Osteoblast (primary cell): ENCODE measurements at regions not wholly inside any gene's neighbourhood (a gene's known extent, or its start where the extent isn't known, plus 50 kb on each side); places are given as distances from the start of the nearest gene placed in this dataset.

Experiments
- DNase-seq: peaks from one replicate; pipeline ENCODE4 v3.0.0; 2011; ENCODE audit warnings: low spot score, mixed read lengths; ENCODE audit not compliant: insufficient read length; ENCODE audit errors: missing footprints
- H2AFZ ChIP-seq: 2 replicates; pipeline ENCODE4 v1.6.0; 2011; ENCODE audit warnings: mild to moderate bottlenecking, low read length
- H3K27ac ChIP-seq: 2 replicates; pipeline ENCODE4 v1.5.1; 2011; ENCODE audit warnings: mild to moderate bottlenecking, low read depth, low read length, moderate library complexity
- H3K27me3 ChIP-seq: 2 replicates; pipeline ENCODE4 v1.6.0; 2012; ENCODE audit warnings: mild to moderate bottlenecking, control low read depth, inconsistent platforms, low read length, moderate library complexity; ENCODE audit not compliant: insufficient read depth
- H3K36me3 ChIP-seq: 2 replicates; pipeline ENCODE4 v1.5.1; 2011; ENCODE audit warnings: mild to moderate bottlenecking, low read length, control low read depth, moderate library complexity; ENCODE audit not compliant: insufficient read depth
- H3K4me1 ChIP-seq: 2 replicates; pipeline ENCODE4 v1.5.1; 2011; ENCODE audit warnings: mild to moderate bottlenecking, low read length, control low read depth, moderate library complexity; ENCODE audit not compliant: insufficient read depth
- H3K4me2 ChIP-seq: 2 replicates; pipeline ENCODE4 v1.6.0; 2011; ENCODE audit warnings: mild to moderate bottlenecking, low read length; ENCODE audit not compliant: insufficient read depth
- H3K4me3 ChIP-seq: fragments of 200-600 bp; sonication (generic); 3 replicates; pipeline ENCODE4 v1.5.1; 2012; ENCODE audit warnings: mild to moderate bottlenecking, low read length, inconsistent platforms; ENCODE audit not compliant: insufficient read depth
- H3K79me2 ChIP-seq: 2 replicates; pipeline ENCODE4 v1.6.0; 2012; ENCODE audit warnings: mild to moderate bottlenecking, low read length, control low read depth, inconsistent platforms; ENCODE audit not compliant: insufficient read depth
- H3K9me3 ChIP-seq: 2 replicates; pipeline ENCODE4 v1.5.1; 2011; ENCODE audit warnings: low read depth, low read length, control low read depth
- H4K20me1 ChIP-seq: 2 replicates; pipeline ENCODE4 v1.6.0; 2012; ENCODE audit warnings: mild to moderate bottlenecking, low read length, control low read depth; ENCODE audit not compliant: insufficient read depth
- TF ChIP-seq, protein P1 (sequence below): IDR thresholded peaks from 2 replicates; pipeline ENCODE4 v1.5.1; 2011; ENCODE audit warnings: mild to moderate bottlenecking, low read depth, low read length, moderate library complexity; ENCODE audit errors: extremely low read depth

DNA sequence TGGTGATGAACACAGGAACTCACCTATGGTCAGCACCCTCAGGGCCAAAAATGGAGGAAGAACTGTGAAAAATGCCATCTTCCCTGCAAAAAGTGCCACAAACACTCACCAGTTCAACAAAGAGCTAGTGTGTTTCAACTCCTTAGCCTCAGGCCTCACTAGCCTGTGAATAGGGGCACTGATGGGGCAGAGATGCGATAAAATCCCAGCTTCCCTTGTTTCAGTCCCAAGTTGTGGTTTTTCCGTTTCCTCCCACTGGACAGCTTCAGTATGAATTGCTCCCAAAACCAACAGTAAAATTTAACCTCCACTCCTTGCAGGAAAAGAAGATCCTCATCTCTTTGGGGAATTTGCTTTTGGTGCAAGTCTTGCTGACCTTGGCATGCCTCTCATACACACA, 117.4 kb upstream of the ADAMTS9 start:
- TF ChIP-seq, protein P1, sequence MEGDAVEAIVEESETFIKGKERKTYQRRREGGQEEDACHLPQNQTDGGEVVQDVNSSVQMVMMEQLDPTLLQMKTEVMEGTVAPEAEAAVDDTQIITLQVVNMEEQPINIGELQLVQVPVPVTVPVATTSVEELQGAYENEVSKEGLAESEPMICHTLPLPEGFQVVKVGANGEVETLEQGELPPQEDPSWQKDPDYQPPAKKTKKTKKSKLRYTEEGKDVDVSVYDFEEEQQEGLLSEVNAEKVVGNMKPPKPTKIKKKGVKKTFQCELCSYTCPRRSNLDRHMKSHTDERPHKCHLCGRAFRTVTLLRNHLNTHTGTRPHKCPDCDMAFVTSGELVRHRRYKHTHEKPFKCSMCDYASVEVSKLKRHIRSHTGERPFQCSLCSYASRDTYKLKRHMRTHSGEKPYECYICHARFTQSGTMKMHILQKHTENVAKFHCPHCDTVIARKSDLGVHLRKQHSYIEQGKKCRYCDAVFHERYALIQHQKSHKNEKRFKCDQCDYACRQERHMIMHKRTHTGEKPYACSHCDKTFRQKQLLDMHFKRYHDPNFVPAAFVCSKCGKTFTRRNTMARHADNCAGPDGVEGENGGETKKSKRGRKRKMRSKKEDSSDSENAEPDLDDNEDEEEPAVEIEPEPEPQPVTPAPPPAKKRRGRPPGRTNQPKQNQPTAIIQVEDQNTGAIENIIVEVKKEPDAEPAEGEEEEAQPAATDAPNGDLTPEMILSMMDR, result no peak
- H2AFZ ChIP-seq, result no peak overlapping the region
- no peaks in the 10 kb centered on the region for H3K36me3 ChIP-seq
- H3K4me3 ChIP-seq, result no peak overlapping the region
- no peak for DNase-seq
- H3K79me2 ChIP-seq, result no peaks in the 10 kb centered on the region
- H4K20me1 ChIP-seq, result no peaks in the 10 kb centered on the region
- H3K4me2 ChIP-seq, result no peak overlapping the region
- H3K27me3 ChIP-seq, result no peaks in the 10 kb centered on the region
- H3K9me3 ChIP-seq, result no peaks in the 10 kb centered on the region
- H3K4me1 ChIP-seq, result no peaks in the 10 kb centered on the region
- H3K27ac ChIP-seq, result no peak overlapping the region

DNA sequence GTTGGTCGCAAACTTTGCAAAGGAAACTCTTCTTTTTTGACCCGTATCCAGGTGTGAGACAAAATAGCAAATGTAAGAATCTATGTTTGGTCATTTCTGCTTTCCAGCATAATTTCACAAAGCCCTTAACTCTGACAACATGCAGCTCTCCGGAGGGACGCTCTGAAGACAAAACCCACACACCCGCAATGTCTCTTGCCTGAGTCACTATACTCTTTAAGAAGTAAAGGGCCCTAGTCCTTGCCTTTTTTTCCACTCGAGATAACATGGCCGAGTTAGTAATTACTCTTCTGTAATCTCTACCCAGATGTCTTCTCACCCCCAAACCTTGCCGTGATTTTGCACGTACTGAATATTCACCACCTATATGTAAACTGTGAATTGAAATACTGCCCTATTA, 115.7 kb upstream of the ADAMTS9 start:
- TF ChIP-seq, protein P1, result no peak
- Histone ChIP-seq H3K4me3 (no peak overlapping the region), H3K4me1 (no peaks in the 10 kb centered on the region), H3K27ac (no peak overlapping the region), H2AFZ (no peak overlapping the region), H3K79me2 (no peaks in the 10 kb centered on the region), H4K20me1 (no peaks in the 10 kb centered on the region), H3K27me3 (no peaks in the 10 kb centered on the region), H3K9me3 (no peaks in the 10 kb centered on the region), H3K36me3 (no peaks in the 10 kb centered on the region), H3K4me2 (no peak overlapping the region)
- no peak for DNase-seq

DNA sequence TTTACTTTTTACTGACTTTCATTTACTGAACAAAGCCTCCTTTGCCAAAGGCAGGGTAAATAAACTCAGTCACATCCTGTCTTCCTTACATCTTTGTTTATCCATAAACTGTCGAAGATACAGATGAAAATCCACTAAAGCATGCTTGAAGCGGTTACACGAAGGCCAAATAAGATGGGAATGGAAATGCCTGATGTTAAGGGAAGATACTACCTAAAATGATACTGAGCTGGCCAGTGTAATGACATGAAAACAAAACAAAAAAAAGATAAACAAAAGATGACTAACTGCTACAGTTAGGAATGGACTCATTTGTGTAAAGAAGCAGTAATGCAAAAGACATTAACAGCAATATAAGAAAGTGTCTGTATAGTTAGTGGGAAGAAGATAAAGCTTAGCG, 114.7 kb upstream of the ADAMTS9 start:
- Histone ChIP-seq H2AFZ (no peak overlapping the region), H4K20me1 (no peaks in the 10 kb centered on the region), H3K36me3 (no peaks in the 10 kb centered on the region), H3K27ac (no peak overlapping the region), H3K9me3 (no peaks in the 10 kb centered on the region), H3K4me1 (no peaks in the 10 kb centered on the region), H3K4me2 (no peak overlapping the region), H3K79me2 (no peaks in the 10 kb centered on the region), H3K4me3 (no peak overlapping the region), H3K27me3 (no peaks in the 10 kb centered on the region)
- TF ChIP-seq, protein P1, result no peak
- no peak for DNase-seq

GRCh38 chr3:64801856-64802255, 114.1 kb upstream of the ADAMTS9 start:
- no peak for DNase-seq
- Histone ChIP-seq H3K27me3 (no peaks in the 10 kb centered on the region), H3K4me3 (no peak overlapping the region), H4K20me1 (no peaks in the 10 kb centered on the region), H3K79me2 (no peaks in the 10 kb centered on the region), H3K36me3 (no peaks in the 10 kb centered on the region), H3K4me2 (no peak overlapping the region), H2AFZ (no peak overlapping the region), H3K9me3 (no peaks in the 10 kb centered on the region), H3K27ac (no peak overlapping the region), H3K4me1 (no peaks in the 10 kb centered on the region)
- TF ChIP-seq, protein P1, result no peak
